GM19193 (cell line): ENCODE measurements at regions not wholly inside any gene's neighbourhood (a gene's known extent, or its start where the extent isn't known, plus 50 kb on each side); places are given as distances from the start of the nearest gene placed in this dataset.

ENCODE experiments used
- POLR2A ChIP-seq: IDR thresholded peaks from 4 replicates; pipeline ENCODE4 v1.6.1; 2011; ENCODE audit not compliant: insufficient read depth, insufficient read length; ENCODE audit errors: extremely low read depth

GRCh38 chr6:14417377-14417776, 299.8 kb downstream of the CD83 start:
- no peak for TF ChIP-seq POLR2A

- TF ChIP-seq POLR2A, result no peak
Observed at GRCh38 chr6:14422061-14422460, 304.5 kb downstream of the CD83 start.

- TF ChIP-seq POLR2A, result no peak
Observed at GRCh38 chr6:14422917-14423316, 305.3 kb downstream of the CD83 start.

- TF ChIP-seq POLR2A, result no peak
Observed at GRCh38 chr6:14423330-14423729, 305.8 kb downstream of the CD83 start.

- TF ChIP-seq POLR2A, result no peak
Observed at GRCh38 chr6:14423955-14424354, 306.4 kb downstream of the CD83 start.

- TF ChIP-seq POLR2A, result no peak
Observed at GRCh38 chr6:14425805-14426204, 308.2 kb downstream of the CD83 start.

- no peak for TF ChIP-seq POLR2A
Observed at GRCh38 chr6:14426281-14426680, 308.7 kb downstream of the CD83 start.

- TF ChIP-seq POLR2A, result no peak
Observed at GRCh38 chr6:14428269-14428668, 310.7 kb downstream of the CD83 start.

GRCh38 chr6:14429396-14429795, 311.8 kb downstream of the CD83 start:
- TF ChIP-seq POLR2A, result no peak

- TF ChIP-seq POLR2A, result no peak
Observed at GRCh38 chr6:14430218-14430617, 312.6 kb downstream of the CD83 start.

GRCh38 chr6:14431385-14432330, 314.1 kb downstream of the CD83 start:
- TF ChIP-seq POLR2A, result no peak

GRCh38 chr6:14434916-14435690, 317.5 kb downstream of the CD83 start:
- no peak for TF ChIP-seq POLR2A

GRCh38 chr6:14436592-14437132, 319.1 kb downstream of the CD83 start:
- no peak for TF ChIP-seq POLR2A

- no peak for TF ChIP-seq POLR2A
Observed at GRCh38 chr6:14439419-14439818, 321.8 kb downstream of the CD83 start.

- no peak for TF ChIP-seq POLR2A
Observed at GRCh38 chr6:14440215-14440910, 322.8 kb downstream of the CD83 start.

- TF ChIP-seq POLR2A, result no peak
Observed at GRCh38 chr6:14440940-14441781, 323.6 kb downstream of the CD83 start.
